GM23338 (cell line): ENCODE measurements at regions not wholly inside any gene's neighbourhood (a gene's known extent, or its start where the extent isn't known, plus 50 kb on each side); places are given as distances from the start of the nearest gene placed in this dataset.

Experiments used
- CREB1 ChIP-seq: fragments of 250-450 bp; sonication (Bioruptor Pico); IDR thresholded peaks from 2 replicates; pipeline ENCODE4 v1.5.0; 2020; ENCODE audit warnings: low read depth, mild to moderate bottlenecking, moderate library complexity
- CTCF ChIP-seq, 2 experiments: fragments of 200-600 bp in 1 of 2; sonication (generic) in 1 of 2; conservative IDR thresholded peaks; 2 replicates each; pipeline versions ENCODE4 v1.5.1 to v1.6.1; 2016 to 2017; ENCODE audit warnings: antibody characterized with exemption in 2 of 2, low read depth in 2 of 2, mild to moderate bottlenecking in 2 of 2, moderate library complexity in 1 of 2
- POLR2AphosphoS5 ChIP-seq: IDR thresholded peaks from 2 replicates; pipeline ENCODE4 v1.6.1; 2016; ENCODE audit warnings: antibody characterized with exemption, low read depth
- REST ChIP-seq: IDR thresholded peaks from one replicate; pipeline ENCODE4 v1.6.1; 2018; ENCODE audit warnings: antibody characterized with exemption; ENCODE audit not compliant: unreplicated experiment

GRCh38 chr1:185537596-185537995, 196.6 kb upstream of the HMCN1 start:
- no peak for TF ChIP-seq REST
- TF ChIP-seq POLR2AphosphoS5 = no peak
- no peak for TF ChIP-seq CTCF (conservative IDR thresholded peaks at IDR 0.05; ENCODE audit: low read depth in 2 of 2)
- TF ChIP-seq CREB1 (CRISPR knock-in tag) = no peak
